Pulmonary artery endothelial cell (primary cell): ENCODE measurements at regions not wholly inside any gene's neighbourhood (a gene's known extent, or its start where the extent isn't known, plus 50 kb on each side); places are given as distances from the start of the nearest gene placed in this dataset.

Experiments
- DNase-seq: peaks from one replicate; pipeline ENCODE4 v3.0.0-alpha.2; 2011; ENCODE audit warnings: low read depth, low spot score

- no peak for DNase-seq
Measured at GRCh38 chr7:84821671-84822534, 365.0 kb downstream of the SEMA3D start.

GRCh38 chr7:84820481-84820880, 366.4 kb downstream of the SEMA3D start:
- no peak for DNase-seq

GRCh38 chr7:84817016-84817415, 369.8 kb downstream of the SEMA3D start:
- no peak for DNase-seq

- no peak for DNase-seq
Measured at GRCh38 chr7:84813376-84813775, 373.5 kb downstream of the SEMA3D start.

- no peak for DNase-seq
Measured at GRCh38 chr7:84812021-84812420, 374.8 kb downstream of the SEMA3D start.

- no peak for DNase-seq
Measured at GRCh38 chr7:84811362-84811761, 375.5 kb downstream of the SEMA3D start.

GRCh38 chr7:84809877-84810276, 377.0 kb downstream of the SEMA3D start:
- DNase-seq, result no peak

GRCh38 chr7:84803979-84804378, 382.9 kb downstream of the SEMA3D start:
- DNase-seq, result no peak

GRCh38 chr7:84801396-84801795, 385.5 kb downstream of the SEMA3D start:
- peak; percentile 30 for DNase-seq

GRCh38 chr7:84800846-84801245, 386.0 kb downstream of the SEMA3D start:
- no peak for DNase-seq

GRCh38 chr7:84799106-84799505, 387.8 kb downstream of the SEMA3D start:
- DNase-seq, result no peak

GRCh38 chr7:84792231-84792893, 394.5 kb downstream of the SEMA3D start:
- no peak for DNase-seq

GRCh38 chr7:84790882-84791281, 396.0 kb downstream of the SEMA3D start:
- no peak for DNase-seq

GRCh38 chr7:84786073-84786472, 400.8 kb downstream of the SEMA3D start:
- no peak for DNase-seq

GRCh38 chr7:84784450-84784849, 402.4 kb downstream of the SEMA3D start:
- no peak for DNase-seq

- no peak for DNase-seq
Measured at GRCh38 chr7:84783141-84783778, 403.6 kb downstream of the SEMA3D start.

GRCh38 chr7:84781838-84782237, 405.0 kb downstream of the SEMA3D start:
- DNase-seq, result no peak

GRCh38 chr7:84780158-84781124, 406.4 kb downstream of the SEMA3D start:
- DNase-seq, result no peak

GRCh38 chr7:84757761-84758160, 429.1 kb downstream of the SEMA3D start:
- no peak for DNase-seq

GRCh38 chr7:84746353-84746752, 440.5 kb downstream of the SEMA3D start:
- no peak for DNase-seq

- DNase-seq, result no peak
Measured at GRCh38 chr7:84744385-84744784, 442.5 kb downstream of the SEMA3D start.
